MM.1S (cell line): ENCODE measurements at regions not wholly inside any gene's neighbourhood (a gene's known extent, or its start where the extent isn't known, plus 50 kb on each side); places are given as distances from the start of the nearest gene placed in this dataset.

Source experiments
- DNase-seq: peaks from one replicate; pipeline ENCODE4 v3.0.0-alpha.2; 2015
- H2AFZ ChIP-seq: fragments of 300-600 bp; sonication (generic); 2 replicates; pipeline ENCODE4 v1.6.0; 2016; ENCODE audit warnings: antibody characterized with exemption, low read length
- H3F3A ChIP-seq: fragments of 300-600 bp; sonication (generic); 2 replicates; pipeline ENCODE4 v1.6.1; 2016; ENCODE audit warnings: mild to moderate bottlenecking, antibody characterized with exemption, low read length, moderate library complexity, mixed read lengths; ENCODE audit not compliant: insufficient read depth
- H3K27ac ChIP-seq: fragments of 300-600 bp; sonication (generic); 2 replicates; pipeline ENCODE4 v1.5.1; 2016; ENCODE audit warnings: mild to moderate bottlenecking, low read length
- H3K27me3 ChIP-seq: fragments of 300-600 bp; sonication (generic); replicated peaks from 2 replicates; pipeline ENCODE4 v1.6.0; 2016; ENCODE audit warnings: low read length; ENCODE audit not compliant: insufficient read depth
- H3K36me3 ChIP-seq: fragments of 300-600 bp; sonication (generic); replicated peaks from 2 replicates; pipeline ENCODE4 v1.6.1; 2016; ENCODE audit warnings: mild to moderate bottlenecking, low read length, mixed read lengths; ENCODE audit not compliant: insufficient read depth
- H3K4me1 ChIP-seq: fragments of 300-600 bp; sonication (generic); 2 replicates; pipeline ENCODE4 v1.6.1; 2016; ENCODE audit warnings: low read length, mixed read lengths
- H3K4me2 ChIP-seq: fragments of 300-600 bp; sonication (generic); 2 replicates; pipeline ENCODE4 v1.6.0; 2016; ENCODE audit warnings: low read depth, low read length
- H3K4me3 ChIP-seq: fragments of 300-600 bp; sonication (generic); 2 replicates; pipeline ENCODE4 v1.5.1; 2016; ENCODE audit warnings: low read length, mixed read lengths
- H3K79me2 ChIP-seq: fragments of 300-600 bp; sonication (generic); 2 replicates; pipeline ENCODE4 v1.6.1; 2016; ENCODE audit warnings: mixed run types, low read length, mixed read lengths
- H3K9ac ChIP-seq: fragments of 300-600 bp; sonication (generic); 2 replicates; pipeline ENCODE4 v1.6.1; 2016; ENCODE audit warnings: low read length, mixed read lengths
- H3K9me2 ChIP-seq: fragments of 300-600 bp; sonication (generic); replicated peaks from 2 replicates; pipeline ENCODE4 v1.6.1; 2016; ENCODE audit warnings: mild to moderate bottlenecking, low read length, mixed read lengths; ENCODE audit not compliant: insufficient read depth
- H3K9me3 ChIP-seq: fragments of 300-600 bp; sonication (generic); replicated peaks from 2 replicates; pipeline ENCODE4 v1.6.1; 2016; ENCODE audit warnings: mild to moderate bottlenecking, low read length, mixed read lengths; ENCODE audit not compliant: insufficient read depth
- H4K20me1 ChIP-seq: fragments of 300-600 bp; sonication (generic); 2 replicates; pipeline ENCODE4 v1.6.1; 2016; ENCODE audit warnings: mild to moderate bottlenecking, low read length, moderate library complexity, mixed read lengths; ENCODE audit not compliant: insufficient read depth
- CTCF ChIP-seq: fragments of 300-600 bp; sonication (generic); IDR thresholded peaks from 2 replicates; pipeline ENCODE4 v1.5.1; 2016; ENCODE audit warnings: antibody characterized with exemption, low read length, mixed read lengths
- EZH2 ChIP-seq: fragments of 300-600 bp; sonication (generic); optimal IDR thresholded peaks from 2 replicates; pipeline ENCODE3; 2017; ENCODE audit warnings: low read depth, mild to moderate bottlenecking, antibody characterized with exemption, low read length, mixed read lengths
- EZH2phosphoT487 ChIP-seq: fragments of 300-600 bp; sonication (generic); IDR thresholded peaks from 2 replicates; pipeline ENCODE4 v1.6.1; 2018; ENCODE audit warnings: antibody characterized with exemption, low read length

GRCh38 chr3:63089751-63090132, 188.4 kb upstream of the SYNPR start:
- Histone ChIP-seq H3K27me3 (no peaks in the 10 kb centered on the region), H3K4me3 (no peak overlapping the region), H3K27ac (no peak overlapping the region), H3K4me1 (no peaks in the 10 kb centered on the region), H2AFZ (no peak overlapping the region), H4K20me1 (no peaks in the 10 kb centered on the region), H3K9me3 (no peaks in the 10 kb centered on the region), H3K4me2 (no peak overlapping the region), H3K79me2 (no peaks in the 10 kb centered on the region), H3F3A (no peaks in the 10 kb centered on the region), H3K9me2 (no peaks in the 10 kb centered on the region), H3K36me3 (no peaks in the 10 kb centered on the region), H3K9ac (no peak overlapping the region)
- TF ChIP-seq EZH2phosphoT487 (no peak), CTCF (no peak), EZH2 (no peak)
- DNase-seq, result no peak

- H3F3A ChIP-seq, result no peaks in the 10 kb centered on the region
- H3K4me3 ChIP-seq, result no peak overlapping the region
- H3K27me3 ChIP-seq, result no peaks in the 10 kb centered on the region
- H3K36me3 ChIP-seq, result no peaks in the 10 kb centered on the region
- no peak overlapping the region for H3K27ac ChIP-seq
- H3K4me2 ChIP-seq, result no peak overlapping the region
- no peak for DNase-seq
- H3K9me3 ChIP-seq, result no peaks in the 10 kb centered on the region
- H3K9ac ChIP-seq, result no peak overlapping the region
- H3K9me2 ChIP-seq, result no peaks in the 10 kb centered on the region
- TF ChIP-seq EZH2, result no peak
- no peak for TF ChIP-seq CTCF
- TF ChIP-seq EZH2phosphoT487, result no peak
- no peaks in the 10 kb centered on the region for H3K79me2 ChIP-seq
- H2AFZ ChIP-seq, result no peak overlapping the region
- no peaks in the 10 kb centered on the region for H3K4me1 ChIP-seq
- no peaks in the 10 kb centered on the region for H4K20me1 ChIP-seq
Observed at GRCh38 chr3:63090656-63091055, 187.5 kb upstream of the SYNPR start.

GRCh38 chr3:63092515-63092914, 185.6 kb upstream of the SYNPR start:
- H3K4me1 ChIP-seq, result no peaks in the 10 kb centered on the region
- H3K9ac ChIP-seq, result no peak overlapping the region
- no peak for DNase-seq
- no peak for TF ChIP-seq CTCF
- no peak for TF ChIP-seq EZH2phosphoT487
- no peak for TF ChIP-seq EZH2
- H3K9me2 ChIP-seq, result no peaks in the 10 kb centered on the region
- H3K27ac ChIP-seq, result no peak overlapping the region
- H3F3A ChIP-seq, result no peaks in the 10 kb centered on the region
- H3K4me2 ChIP-seq, result no peak overlapping the region
- no peaks in the 10 kb centered on the region for H3K79me2 ChIP-seq
- no peaks in the 10 kb centered on the region for H4K20me1 ChIP-seq
- no peak overlapping the region for H3K4me3 ChIP-seq
- no peaks in the 10 kb centered on the region for H3K27me3 ChIP-seq
- H2AFZ ChIP-seq, result no peak overlapping the region
- H3K36me3 ChIP-seq, result no peaks in the 10 kb centered on the region
- H3K9me3 ChIP-seq, result no peaks in the 10 kb centered on the region
